Suprapubic skin (tissue), 4 donors: ENCODE measurements at regions not wholly inside any gene's neighbourhood (a gene's known extent, or its start where the extent isn't known, plus 50 kb on each side); places are given as distances from the start of the nearest gene placed in this dataset.

Source experiments
- DNase-seq, 2 donors: peaks; one replicate each; pipeline ENCODE4 v3.0.0-alpha.2; 2019; ENCODE audit warnings: low spot score in 2 of 2
- H3K27ac ChIP-seq: fragments of 200-600 bp; sonication (generic); one replicate; pipeline ENCODE4 v1.5.1; 2019
- H3K27me3 ChIP-seq: fragments of 200-600 bp; sonication (generic); one replicate; pipeline ENCODE4 v1.5.1; 2019
- H3K36me3 ChIP-seq: fragments of 200-600 bp; sonication (generic); one replicate; pipeline ENCODE4 v1.5.1; 2019
- H3K4me1 ChIP-seq: fragments of 200-600 bp; sonication (generic); one replicate; pipeline ENCODE4 v1.5.1; 2019
- H3K4me3 ChIP-seq: fragments of 200-600 bp; sonication (generic); one replicate; pipeline ENCODE4 v1.5.1; 2019; ENCODE audit warnings: mild to moderate bottlenecking
- H3K9me3 ChIP-seq: fragments of 200-600 bp; sonication (generic); one replicate; pipeline ENCODE4 v1.5.1; 2019
- CTCF ChIP-seq, 2 donors: fragments of 200-600 bp in 1 of 2; fragments of 450-650 bp in 1 of 2; sonication (generic) in 1 of 2; IDR thresholded peaks; one replicate each; pipeline ENCODE4 v1.5.1; 2016 to 2019; ENCODE audit warnings: antibody characterized with exemption in 2 of 2, mild to moderate bottlenecking in 1 of 2, moderate library complexity in 1 of 2
- EP300 ChIP-seq: sonication (generic); formaldehyde crosslinking; IDR thresholded peaks from one replicate; pipeline ENCODE4 v1.6.1; 2017; ENCODE audit warnings: antibody characterized with exemption
- POLR2A ChIP-seq, 2 donors: fragments of 450-650 bp; IDR thresholded peaks; one replicate each; pipeline ENCODE4 v1.6.1; 2017; ENCODE audit warnings: antibody characterized with exemption in 2 of 2, mild to moderate bottlenecking in 2 of 2, moderate library complexity in 2 of 2
- POLR2AphosphoS5 ChIP-seq, 3 donors: sonication (generic); formaldehyde crosslinking; IDR thresholded peaks; one replicate each; pipeline ENCODE4 v1.6.1; 2017; ENCODE audit warnings: antibody characterized with exemption in 3 of 3
- WGBS: methylation state at CpG from one replicate; pipeline ENCODE4 v1.1.5; 2018; 5-methylcytosine and 5-hydroxymethylcytosine counted together

DNA sequence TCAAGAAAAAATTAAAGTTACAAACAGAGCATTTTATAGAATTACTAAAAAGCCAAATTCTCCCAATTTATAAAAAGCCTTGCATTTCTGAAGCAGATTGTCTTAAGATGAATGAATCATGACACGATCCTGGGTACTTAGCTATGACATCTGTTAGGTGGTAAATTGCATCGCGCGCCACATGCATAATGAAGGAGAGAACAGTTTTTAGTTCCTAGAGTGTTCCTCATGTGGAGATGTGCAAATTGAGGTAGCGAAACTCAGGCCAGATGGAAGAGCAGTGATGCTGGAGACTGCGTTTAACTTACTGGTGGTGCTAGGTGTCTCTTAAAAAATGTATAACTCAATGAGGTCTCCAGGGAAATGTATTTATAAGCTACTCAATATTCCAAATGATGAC lies 516.1 kb downstream of the EFNA5 start:
- Histone ChIP-seq H3K4me1 (no peaks in the 10 kb centered on the region), H3K9me3 (no peaks in the 10 kb centered on the region), H3K4me3 (no peak overlapping the region), H3K27me3 (no peaks in the 10 kb centered on the region), H3K27ac (no peak overlapping the region), H3K36me3 (no peaks in the 10 kb centered on the region)
- 86% methylated on average over 6 of the region's 6 CpGs for WGBS
- no peak for DNase-seq
- TF ChIP-seq EP300 = no peak
- TF ChIP-seq POLR2A (IDR thresholded peaks at IDR 0.05) = no peak
- no peak for TF ChIP-seq CTCF (IDR thresholded peaks at IDR 0.05)
- TF ChIP-seq POLR2AphosphoS5 (IDR thresholded peaks at IDR 0.05) = no peak

DNA sequence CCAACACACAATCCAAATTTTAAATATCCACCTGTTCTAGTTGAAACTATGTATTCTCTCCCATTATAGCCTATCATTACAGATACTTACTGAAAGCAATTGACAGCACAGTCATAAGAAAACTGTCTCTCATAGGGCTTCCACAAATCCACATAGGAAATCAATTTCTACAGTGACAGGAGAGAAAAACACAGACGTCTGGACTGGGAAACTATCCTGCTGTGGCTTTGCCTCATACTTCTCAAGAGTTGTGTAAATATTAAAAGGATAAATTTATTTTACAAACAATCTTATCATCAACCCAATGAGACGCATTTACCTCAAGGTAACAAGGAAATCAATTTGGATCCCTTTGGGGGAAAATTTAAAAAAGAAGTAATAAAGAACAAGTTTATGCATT lies 517.5 kb downstream of the EFNA5 start:
- Histone ChIP-seq H3K9me3 (no peaks in the 10 kb centered on the region), H3K27me3 (no peaks in the 10 kb centered on the region), H3K27ac (no peak overlapping the region), H3K36me3 (no peaks in the 10 kb centered on the region), H3K4me1 (no peaks in the 10 kb centered on the region), H3K4me3 (no peak overlapping the region)
- WGBS = 41% methylated on average over 2 of the region's 2 CpGs
- TF ChIP-seq POLR2A (IDR thresholded peaks at IDR 0.05) (no peak), CTCF (IDR thresholded peaks at IDR 0.05) (no peak), EP300 (no peak), POLR2AphosphoS5 (IDR thresholded peaks at IDR 0.05) (no peak)
- no peak for DNase-seq

DNA sequence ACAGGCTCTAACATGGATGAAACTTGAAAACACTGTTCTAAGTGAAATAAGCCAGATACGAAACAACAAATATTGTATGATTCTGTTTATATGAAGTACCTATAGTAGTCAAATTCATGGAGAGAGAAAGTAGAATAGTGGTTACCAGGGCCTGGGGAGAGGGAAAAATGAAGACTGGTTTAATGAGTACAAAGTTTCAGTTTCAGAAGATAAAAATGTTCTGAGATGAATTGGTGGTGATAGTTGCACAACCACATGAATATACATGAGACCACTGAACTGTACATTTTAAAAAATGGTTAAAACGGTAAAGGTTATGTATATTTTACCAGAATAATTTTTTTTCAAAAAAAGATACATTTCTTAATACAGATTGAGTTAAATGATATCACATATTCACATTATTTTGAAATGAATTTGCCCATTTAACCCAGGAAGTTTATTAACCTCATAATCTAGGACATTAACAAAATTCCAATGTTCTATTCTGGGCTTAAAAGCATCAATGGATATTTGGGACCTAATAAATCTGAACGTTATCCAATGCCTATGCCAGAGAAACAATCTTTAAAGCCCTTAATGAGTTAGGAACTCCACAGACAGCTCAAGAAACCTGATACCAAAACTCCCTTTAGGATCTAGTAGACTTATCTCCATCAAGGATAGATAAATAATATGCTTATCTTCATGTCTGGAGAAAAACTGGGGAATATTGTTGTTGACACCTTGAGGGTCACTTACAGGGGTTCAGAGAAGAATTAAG lies 521.3 kb downstream of the EFNA5 start:
- no peaks in the 10 kb centered on the region for H3K4me1 ChIP-seq
- no peak for DNase-seq
- H3K27me3 ChIP-seq = no peaks in the 10 kb centered on the region
- H3K27ac ChIP-seq = no peak overlapping the region
- no peaks in the 10 kb centered on the region for H3K36me3 ChIP-seq
- no peak overlapping the region for H3K4me3 ChIP-seq
- TF ChIP-seq EP300 (no peak), POLR2AphosphoS5 (IDR thresholded peaks at IDR 0.05) (no peak), CTCF (IDR thresholded peaks at IDR 0.05) (no peak), POLR2A (IDR thresholded peaks at IDR 0.05) (no peak)
- WGBS = 44% methylated on average over 3 of the region's 3 CpGs
- H3K9me3 ChIP-seq = no peaks in the 10 kb centered on the region

DNA sequence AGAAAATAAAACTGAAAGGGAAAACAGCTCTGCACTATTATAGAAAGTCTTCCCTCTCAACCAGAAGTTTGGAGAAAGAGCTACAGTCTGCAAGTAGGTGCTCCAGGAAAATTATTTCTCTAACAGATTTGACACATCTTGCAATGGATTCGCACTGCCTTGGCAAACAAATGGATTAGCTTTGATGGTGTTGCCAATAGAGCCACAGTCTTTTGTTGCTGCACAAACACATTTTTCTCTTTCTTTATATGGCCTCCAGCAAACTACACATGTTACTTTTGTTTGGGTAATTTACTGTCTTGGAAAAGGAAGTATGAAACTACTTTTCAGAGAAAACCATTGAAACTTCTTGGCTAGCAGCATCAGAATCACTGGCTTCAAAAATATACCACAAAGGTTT lies 523.1 kb downstream of the EFNA5 start:
- Histone ChIP-seq H3K4me1 (no peaks in the 10 kb centered on the region), H3K9me3 (no peaks in the 10 kb centered on the region), H3K36me3 (no peaks in the 10 kb centered on the region), H3K4me3 (no peak overlapping the region), H3K27me3 (no peaks in the 10 kb centered on the region), H3K27ac (no peak overlapping the region)
- 20% methylated on average over 1 of the region's 1 CpG for WGBS
- DNase-seq = no peak
- TF ChIP-seq CTCF (IDR thresholded peaks at IDR 0.05) = no peak
- TF ChIP-seq POLR2A (IDR thresholded peaks at IDR 0.05) = no peak
- TF ChIP-seq EP300 = no peak
- no peak for TF ChIP-seq POLR2AphosphoS5 (IDR thresholded peaks at IDR 0.05)

DNA sequence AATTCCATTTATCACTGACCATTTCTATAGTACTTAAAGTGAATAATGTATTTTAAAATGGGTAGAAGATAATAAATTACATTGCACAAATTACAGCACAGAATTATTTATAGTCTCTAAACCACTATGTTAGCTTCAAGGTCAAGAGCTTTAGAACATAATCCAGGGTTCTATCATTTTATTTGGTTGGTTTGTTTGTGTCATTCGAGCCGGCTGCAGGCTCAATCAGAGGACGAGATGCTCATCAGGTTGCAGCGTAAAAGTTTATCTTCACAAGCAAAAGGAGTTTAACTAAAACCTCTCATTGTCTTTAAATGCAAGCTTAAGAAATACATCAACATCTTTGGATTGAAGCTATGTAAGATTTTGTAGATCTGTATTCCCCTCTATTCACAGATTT lies 523.8 kb downstream of the EFNA5 start:
- WGBS = 77% methylated on average over 4 of the region's 4 CpGs
- H3K27me3 ChIP-seq = no peaks in the 10 kb centered on the region

More for the DNA sequence above, 523.8 kb downstream of the EFNA5 start:
- Histone ChIP-seq H3K36me3 (no peaks in the 10 kb centered on the region), H3K27ac (no peak overlapping the region), H3K4me3 (no peak overlapping the region), H3K4me1 (no peaks in the 10 kb centered on the region), H3K9me3 (no peaks in the 10 kb centered on the region)
- DNase-seq = no peak
- TF ChIP-seq CTCF (IDR thresholded peaks at IDR 0.05) = no peak
